K562 (cell line): ENCODE measurements at regions not wholly inside any gene's neighbourhood (a gene's known extent, or its start where the extent isn't known, plus 50 kb on each side); places are given as distances from the start of the nearest gene placed in this dataset.

ENCODE experiments used
- ATAC-seq: fragments of 200-7000 bp; cut with Tn5 transposase; 3 replicates; pipeline ENCODE4 v1.9.1; 2020; ENCODE audit warnings: moderate library complexity
- BruUV-seq: library from RNA; stranded (reverse); fragments of 400-500 nt; replicated peaks from 2 replicates; lab custom pipeline; 2021; lab: Mats Ljungman, UMichigan
- CTCF ChIA-PET: fragments of 300-600 bp; formaldehyde crosslinking; extraction: SDS; loops from one replicate; lab custom pipeline; 2021; ENCODE audit warnings: low intra/inter-chr PET ratio; lab: Yijun Ruan, JAX
- POLR2A ChIA-PET: fragments of 300-600, 350-650 bp; sonication (Branson Sonifier 250); formaldehyde crosslinking; extraction: SDS; loops from one replicate; lab custom pipeline; 2021; ENCODE audit warnings: antibody characterized with exemption, inconsistent platforms; lab: Yijun Ruan, JAX
- DNase-seq, 4 experiments: peaks; one replicate each; pipeline versions ENCODE4 v3.0.0 to v3.0.0-alpha.2; 2011 to 2018; ENCODE audit warnings: low spot score in 3 of 4, mixed read lengths in 3 of 4; ENCODE audit errors: extremely low read depth in 1 of 4
- FAIRE-seq: peaks from 2 replicates; lab custom pipeline; 2011; peaks lifted over from hg19 to GRCh38; lab: Jason Lieb, UNC
- H2AFZ ChIP-seq: 2 replicates; pipeline ENCODE4 v1.6.0; 2011; ENCODE audit warnings: low read depth, low read length, control low read depth, inconsistent platforms
- H3K27ac ChIP-seq: fragments of 200-600 bp; 3 replicates; pipeline ENCODE4 v1.8.0; 2011; ENCODE audit warnings: low read depth, mild to moderate bottlenecking, control low read depth, inconsistent platforms, low read length, moderate library complexity, mixed read lengths; ENCODE audit errors: extremely low read depth
- H3K27me3 ChIP-seq, 2 experiments: fragments of 300-600 bp in 1 of 2; 2 replicates in 1 of 2; 3 replicates in 1 of 2; pipeline versions ENCODE4 v1.6.0 to v1.8.0; 2011; ENCODE audit warnings: inconsistent platforms in 2 of 2, low read length in 2 of 2, mild to moderate bottlenecking in 1 of 2, mixed read lengths in 1 of 2, moderate library complexity in 1 of 2; ENCODE audit not compliant: control insufficient read depth in 2 of 2, insufficient read depth in 2 of 2
- H3K36me3 ChIP-seq: fragments of 300-600 bp; 3 replicates; pipeline ENCODE4 v1.8.0; 2011; ENCODE audit warnings: mild to moderate bottlenecking, low read length, inconsistent platforms; ENCODE audit not compliant: control insufficient read depth, insufficient read depth
- H3K4me1 ChIP-seq, 2 experiments: fragments of 200-600 bp in 1 of 2; replicated peaks in 1 of 2; 2 replicates in 1 of 2; 3 replicates in 1 of 2; pipeline versions ENCODE4 v1.5.1 to v1.8.0; 2011; ENCODE audit warnings: inconsistent platforms in 2 of 2, low read length in 2 of 2, mild to moderate bottlenecking in 1 of 2, mixed read lengths in 1 of 2, moderate library complexity in 1 of 2; ENCODE audit not compliant: control insufficient read depth in 2 of 2, insufficient read depth in 2 of 2
- H3K4me2 ChIP-seq: 2 replicates; pipeline ENCODE4 v1.6.1; 2011; ENCODE audit warnings: low read length, control low read depth, inconsistent platforms, mixed read lengths; ENCODE audit not compliant: insufficient read depth
- H3K4me3 ChIP-seq: fragments of 200-600 bp; sonication (generic), shearing (Covaris generic); 2 replicates; pipeline ENCODE4 v1.5.1; 2016; ENCODE audit warnings: control low read depth, inconsistent platforms
- H3K79me2 ChIP-seq: fragments of 200-600 bp; 3 replicates; pipeline ENCODE4 v1.8.0; 2011; ENCODE audit warnings: low read length, inconsistent platforms; ENCODE audit not compliant: control insufficient read depth, insufficient read depth
- H3K9ac ChIP-seq, 2 experiments: 2 replicates each; pipeline versions ENCODE4 v1.6.0 to v1.6.1; 2011; ENCODE audit warnings: low read depth in 2 of 2, low read length in 2 of 2, control low read depth in 1 of 2, inconsistent platforms in 1 of 2, mild to moderate bottlenecking in 1 of 2, mixed read lengths in 1 of 2; ENCODE audit not compliant: insufficient read depth in 1 of 2
- H3K9me1 ChIP-seq: one replicate; pipeline ENCODE4 v1.6.0; 2011; ENCODE audit warnings: inconsistent platforms, mild to moderate bottlenecking, low read length, moderate library complexity; ENCODE audit not compliant: control insufficient read depth, insufficient read depth
- H3K9me3 ChIP-seq: replicated peaks from 2 replicates; pipeline ENCODE4 v1.5.1; 2011; ENCODE audit warnings: low read depth, low read length, inconsistent platforms; ENCODE audit not compliant: control insufficient read depth, insufficient read depth
- H4K20me1 ChIP-seq: replicated peaks from 2 replicates; pipeline ENCODE4 v1.6.1; 2011; ENCODE audit warnings: low read length, inconsistent platforms, mixed read lengths; ENCODE audit not compliant: control insufficient read depth, insufficient read depth
- CEBPG ChIP-seq, 3 experiments: fragments of 200-800 bp in 1 of 3; sonication (Bioruptor generic) in 1 of 3; sonication (generic) in 1 of 3; formaldehyde crosslinking in 1 of 3; IDR thresholded peaks in 2 of 3; conservative IDR thresholded peaks in 1 of 3; 2 replicates each; pipeline versions ENCODE4 v1.6.1 to v1.8.0; 2016 to 2022; ENCODE audit warnings: missing compliant biosample characterization in 2 of 3, missing genetic modification characterization in 2 of 3, mild to moderate bottlenecking in 1 of 3, missing genetic modification reagents in 1 of 3
- KDM4B ChIP-seq, 2 experiments: fragments of 450-650 bp in 1 of 2; sonication (generic) in 1 of 2; IDR thresholded peaks; 2 replicates each; pipeline ENCODE4 v1.6.1; 2016 to 2017; ENCODE audit warnings: borderline replicate concordance in 2 of 2, antibody characterized with exemption in 1 of 2, low read depth in 1 of 2, mild to moderate bottlenecking in 1 of 2
- ZFPM2 ChIP-seq: fragments of 250-450 bp; sonication (Bioruptor Pico); IDR thresholded peaks from 2 replicates; pipeline ENCODE4 v1.5.1; 2022; ENCODE audit warnings: mild to moderate bottlenecking
- ZFX ChIP-seq: sonication (generic); formaldehyde crosslinking; IDR thresholded peaks from 2 replicates; pipeline ENCODE4 v1.8.0; 2022; ENCODE audit warnings: mild to moderate bottlenecking, missing genetic modification reagents, moderate library complexity
- WGBS: fragments of 100-300 bp; shearing (Covaris generic); methylation state at CpG from one replicate; pipeline ENCODE4 v1.1.6; 2016; ENCODE audit warnings: low coverage, mixed read lengths; ENCODE audit not compliant: insufficient coverage; ENCODE audit errors: missing lambda C conversion rate; 5-methylcytosine and 5-hydroxymethylcytosine counted together
- in situ Hi-C: fragments of 300-500 bp; cut with MboI; formaldehyde crosslinking; loops from 4 replicates; pipeline ENCODE4 v1.15.0; 2018; ENCODE audit warnings: inconsistent platforms, mixed read lengths
- intact Hi-C: fragments of 100-400 bp; cut with micrococcal nuclease; formaldehyde crosslinking; loops from 2 replicates; pipeline ENCODE4 v1.14.2; 2022
- TF ChIP-seq, protein P1 (sequence below): fragments of 250-450 bp; sonication (Bioruptor Pico); IDR thresholded peaks from 2 replicates; pipeline ENCODE4 v1.9.0; 2021; ENCODE audit warnings: mild to moderate bottlenecking, inconsistent platforms

DNA sequence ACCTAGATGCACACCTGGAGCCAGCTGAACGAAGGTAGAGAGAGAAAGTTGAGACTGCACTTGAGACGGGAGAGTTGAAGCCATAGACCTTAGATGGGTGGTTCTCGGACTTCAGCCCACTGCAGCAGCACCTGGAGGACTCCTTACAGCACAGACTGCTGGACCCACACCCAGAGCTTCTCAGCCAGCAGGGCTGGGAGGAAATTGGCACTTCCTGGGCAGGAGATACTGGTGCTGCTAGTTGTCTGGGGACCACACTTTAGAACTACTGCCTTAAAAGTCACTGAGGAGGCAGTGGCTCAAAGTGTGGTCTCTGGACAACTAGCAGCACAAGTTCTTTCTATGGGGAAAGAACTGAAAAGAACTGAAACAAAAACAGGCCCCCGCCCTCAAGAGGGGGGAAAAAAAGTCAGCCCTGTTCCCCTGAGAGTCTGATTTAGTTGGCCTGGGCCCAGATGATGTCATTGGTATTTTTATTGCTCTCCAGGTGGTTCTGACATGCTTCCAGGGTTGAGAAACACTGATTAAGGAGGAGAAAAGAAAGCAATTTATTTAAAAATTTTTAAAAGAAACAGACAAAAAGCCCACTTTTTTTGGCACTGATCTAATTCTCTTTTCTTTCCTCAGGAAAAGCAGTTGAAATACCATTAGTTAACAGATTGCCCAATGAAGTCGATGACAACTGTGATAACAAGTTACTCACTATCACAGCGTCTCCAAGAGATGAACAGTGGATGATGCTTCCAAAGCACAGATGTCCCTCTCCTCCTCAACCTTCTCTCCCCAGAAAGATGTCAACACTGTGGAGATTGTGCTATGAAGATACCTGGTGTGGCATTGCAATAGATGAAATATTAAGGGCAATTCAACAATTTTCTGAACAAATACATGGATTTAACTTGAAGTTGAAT, 73.6 kb upstream of the ADAMTS16 start:
- H2AFZ ChIP-seq, result no peak overlapping the region
- in situ Hi-C loops, result no loop called here
- FAIRE-seq, result no peak

More for the DNA sequence above, 73.6 kb upstream of the ADAMTS16 start:
- H3K4me2 ChIP-seq, result no peak overlapping the region
- no peak overlapping the region for H3K4me3 ChIP-seq
- H3K9ac ChIP-seq, result no peak overlapping the region
- no peaks in the 10 kb centered on the region; the same call in 1 of the 2 replicates for H4K20me1 ChIP-seq
- CTCF ChIA-PET, result no interaction called here
- WGBS, result 1% methylated on average over 6 of the region's 6 CpGs
- no peak for DNase-seq
- no peaks in the 10 kb centered on the region for H3K9me1 ChIP-seq
- H3K4me1 ChIP-seq, result no peaks in the 10 kb centered on the region
- BruUV-seq, result no TSS peak
- no peaks in the 10 kb centered on the region for H3K79me2 ChIP-seq
- H3K27ac ChIP-seq, result no peak overlapping the region
- TF ChIP-seq, protein P1, sequence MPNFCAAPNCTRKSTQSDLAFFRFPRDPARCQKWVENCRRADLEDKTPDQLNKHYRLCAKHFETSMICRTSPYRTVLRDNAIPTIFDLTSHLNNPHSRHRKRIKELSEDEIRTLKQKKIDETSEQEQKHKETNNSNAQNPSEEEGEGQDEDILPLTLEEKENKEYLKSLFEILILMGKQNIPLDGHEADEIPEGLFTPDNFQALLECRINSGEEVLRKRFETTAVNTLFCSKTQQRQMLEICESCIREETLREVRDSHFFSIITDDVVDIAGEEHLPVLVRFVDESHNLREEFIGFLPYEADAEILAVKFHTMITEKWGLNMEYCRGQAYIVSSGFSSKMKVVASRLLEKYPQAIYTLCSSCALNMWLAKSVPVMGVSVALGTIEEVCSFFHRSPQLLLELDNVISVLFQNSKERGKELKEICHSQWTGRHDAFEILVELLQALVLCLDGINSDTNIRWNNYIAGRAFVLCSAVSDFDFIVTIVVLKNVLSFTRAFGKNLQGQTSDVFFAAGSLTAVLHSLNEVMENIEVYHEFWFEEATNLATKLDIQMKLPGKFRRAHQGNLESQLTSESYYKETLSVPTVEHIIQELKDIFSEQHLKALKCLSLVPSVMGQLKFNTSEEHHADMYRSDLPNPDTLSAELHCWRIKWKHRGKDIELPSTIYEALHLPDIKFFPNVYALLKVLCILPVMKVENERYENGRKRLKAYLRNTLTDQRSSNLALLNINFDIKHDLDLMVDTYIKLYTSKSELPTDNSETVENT, result no peak
- no peak for TF ChIP-seq ZFX (CRISPR knock-in tag)
- no peak for TF ChIP-seq CEBPG (CRISPR knock-in tag; IDR thresholded peaks at IDR 0.05)
- no peak for TF ChIP-seq CEBPG (tag; conservative IDR thresholded peaks at IDR 0.05 in 1 of 2, IDR thresholded peaks at IDR 0.05 in 1 of 2)
- no peak for TF ChIP-seq ZFPM2 (CRISPR knock-in tag)
- TF ChIP-seq KDM4B (IDR thresholded peaks at IDR 0.05; ENCODE audit: borderline replicate concordance in 2 of 2, low read depth in 1 of 2), result no peak
- TF ChIP-seq, all 486 proteins: peak for 0
- POLR2A ChIA-PET, result no interaction called here
- intact Hi-C loops, result no loop called here
- H3K27me3 ChIP-seq, result no peaks in the 10 kb centered on the region
- H3K36me3 ChIP-seq, result no peaks in the 10 kb centered on the region
- ATAC-seq, result no peak
- no peaks in the 10 kb centered on the region for H3K9me3 ChIP-seq
